Activated CD4-positive, alpha-beta T cell treated with anti-CD3 and anti-CD28 coated beads for 24 hours (primary cell): ENCODE measurements at regions not wholly inside any gene's neighbourhood (a gene's known extent, or its start where the extent isn't known, plus 50 kb on each side); places are given as distances from the start of the nearest gene placed in this dataset.

ENCODE experiments used
- DNase-seq, 2 donors: peaks; one replicate each; pipeline ENCODE4 v3.0.0-alpha.2; 2020; ENCODE audit warnings: low read depth in 2 of 2

- no peak for DNase-seq
Observed at GRCh38 chr2:175567435-175568061, 386.0 kb upstream of the ATP5MC3 start.

GRCh38 chr2:175560521-175561169 lies 379.1 kb upstream of the ATP5MC3 start:
- no peak for DNase-seq

GRCh38 chr2:175559613-175560012 lies 378.1 kb upstream of the ATP5MC3 start:
- no peak for DNase-seq

GRCh38 chr2:175557810-175558377 lies 376.4 kb upstream of the ATP5MC3 start:
- no peak for DNase-seq

GRCh38 chr2:175553910-175554309 lies 372.4 kb upstream of the ATP5MC3 start:
- DNase-seq, result no peak

GRCh38 chr2:175552902-175553301 lies 371.4 kb upstream of the ATP5MC3 start:
- no peak for DNase-seq

- no peak for DNase-seq
Observed at GRCh38 chr2:175540421-175540820, 358.9 kb upstream of the ATP5MC3 start.

GRCh38 chr2:175539122-175539521 lies 357.6 kb upstream of the ATP5MC3 start:
- DNase-seq, result no peak

GRCh38 chr2:175536059-175536458 lies 354.5 kb upstream of the ATP5MC3 start:
- no peak for DNase-seq

- no peak for DNase-seq
Observed at GRCh38 chr2:175535631-175536030, 354.1 kb upstream of the ATP5MC3 start.

- DNase-seq, result no peak
Observed at GRCh38 chr2:175525975-175526374, 344.5 kb upstream of the ATP5MC3 start.

- DNase-seq, result no peak
Observed at GRCh38 chr2:175523001-175523400, 341.5 kb upstream of the ATP5MC3 start.

- no peak for DNase-seq
Observed at GRCh38 chr2:175518206-175518605, 336.7 kb upstream of the ATP5MC3 start.

- no peak for DNase-seq
Observed at GRCh38 chr2:175516555-175516954, 335.0 kb upstream of the ATP5MC3 start.

GRCh38 chr2:175500255-175500654 lies 318.7 kb upstream of the ATP5MC3 start:
- no peak for DNase-seq

GRCh38 chr2:175490360-175490791 lies 308.9 kb upstream of the ATP5MC3 start:
- DNase-seq, result no peak

- DNase-seq, result no peak
Observed at GRCh38 chr2:175478096-175478768, 296.7 kb upstream of the ATP5MC3 start.

GRCh38 chr2:175476948-175477347 lies 295.4 kb upstream of the ATP5MC3 start:
- no peak for DNase-seq

- no peak for DNase-seq
Observed at GRCh38 chr2:175476374-175476773, 294.9 kb upstream of the ATP5MC3 start.

- DNase-seq, result no peak
Observed at GRCh38 chr2:175475130-175475529, 293.6 kb upstream of the ATP5MC3 start.

- no peak for DNase-seq
Observed at GRCh38 chr2:175468431-175469098, 287.1 kb upstream of the ATP5MC3 start.

GRCh38 chr2:175465101-175465500 lies 283.6 kb upstream of the ATP5MC3 start:
- DNase-seq, result no peak
